ENCODE measurements at regions not wholly inside any gene's neighbourhood (a gene's known extent, or its start where the extent isn't known, plus 50 kb on each side); places are given as distances from the start of the nearest gene placed in this dataset.

DNA sequence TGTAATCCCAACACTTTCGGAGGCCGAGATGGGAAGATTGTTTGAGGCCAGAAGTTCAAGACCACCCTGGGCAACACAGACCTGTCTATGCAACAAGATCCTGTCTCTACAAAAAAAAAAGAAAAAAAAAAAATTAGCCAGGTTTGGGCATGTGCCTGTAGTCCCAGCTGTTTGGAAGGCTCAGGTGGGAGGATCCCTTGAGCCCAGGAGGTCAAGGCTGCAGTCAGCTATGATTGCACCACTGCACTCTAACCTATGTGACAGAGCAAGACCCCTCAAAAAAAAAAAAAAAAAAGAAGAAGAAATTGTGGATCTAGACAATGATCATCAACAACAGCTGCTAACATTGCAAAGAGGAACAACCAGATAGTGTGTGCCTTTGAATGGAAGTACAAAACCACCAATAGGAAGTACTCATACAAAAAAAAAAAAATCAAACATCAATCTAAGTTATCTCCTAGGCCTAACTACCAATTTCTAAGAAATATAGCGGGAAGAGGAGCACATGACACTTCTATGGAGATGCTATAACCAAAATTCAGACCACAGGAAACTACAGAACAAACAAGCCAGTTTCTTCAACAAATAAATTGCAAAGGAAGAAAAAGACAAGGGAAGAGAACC is 258.7 kb downstream of the MRTFB start:
- no peaks in the 10 kb centered on the region for H3K9me3 ChIP-seq (ENCODE audit: low read length)
- H3K27ac ChIP-seq (ENCODE audit: low read depth, low read length): no peak overlapping the region
- H3K4me3 ChIP-seq (ENCODE audit: low read depth in 1 of 2, low read length in 2 of 2): no peak overlapping the region
- H3K9ac ChIP-seq (ENCODE audit: low read length): no peak overlapping the region
- no peaks in the 10 kb centered on the region for H3K27me3 ChIP-seq (ENCODE audit: control insufficient read depth in 1 of 2, insufficient read depth in 2 of 2, low read length in 2 of 2)
- peaks cover 6% of the 10 kb centered on the region for H3K36me3 ChIP-seq (ENCODE audit: insufficient read depth, low read length)
- H3K4me1 ChIP-seq (ENCODE audit: insufficient read depth, low read length): peaks cover 9% of the 10 kb centered on the region

DNA sequence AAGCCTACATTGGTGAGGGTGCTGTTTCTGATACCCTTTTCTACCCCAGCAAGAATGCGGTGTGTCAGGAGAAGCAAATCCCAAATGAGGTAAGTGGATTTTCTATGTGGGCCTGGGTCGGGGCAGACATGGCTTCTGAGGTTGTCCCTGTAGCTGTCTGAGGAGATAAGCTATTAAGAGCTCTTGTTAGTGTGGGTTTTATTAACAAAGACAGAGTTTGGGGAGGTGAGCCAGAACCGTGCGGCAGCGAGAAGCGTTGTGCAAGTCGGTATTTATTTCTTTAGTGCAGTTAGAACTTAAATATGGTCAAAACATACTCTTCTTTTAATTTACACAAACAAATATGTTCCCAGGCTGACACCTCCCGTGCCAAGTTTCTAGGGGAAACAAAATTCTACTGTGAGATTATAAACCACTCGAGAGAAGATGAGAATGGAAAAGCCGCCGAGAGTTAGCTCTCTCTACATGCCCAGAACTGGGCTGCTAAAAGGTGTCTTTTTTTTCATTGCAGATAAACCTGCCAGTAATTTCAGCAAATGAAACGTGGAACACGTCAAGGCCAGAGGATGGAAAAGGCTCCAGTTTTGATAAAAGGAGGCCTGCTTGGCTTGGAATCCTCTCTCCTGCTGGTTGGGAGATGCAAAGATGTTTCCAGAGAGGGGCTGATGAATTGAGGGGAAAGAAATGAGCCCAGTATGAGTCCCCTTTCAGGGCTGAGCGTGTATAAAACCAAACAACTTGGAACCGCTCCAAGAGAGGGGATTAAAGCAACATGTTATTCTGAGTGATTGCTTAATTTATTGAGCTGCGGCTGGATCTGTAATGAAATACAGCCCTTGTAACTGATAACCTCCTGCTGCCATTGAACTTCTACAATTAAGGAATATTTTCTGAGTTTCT is 254.6 kb downstream of the MRTFB start:
- H3K4me3 ChIP-seq (ENCODE audit: low read depth in 1 of 2, low read length in 2 of 2): no peak overlapping the region
- H3K27me3 ChIP-seq (ENCODE audit: control insufficient read depth in 1 of 2, insufficient read depth in 2 of 2, low read length in 2 of 2): no peaks in the 10 kb centered on the region
- no peak overlapping the region for H3K27ac ChIP-seq (ENCODE audit: low read depth, low read length)
- H3K9me3 ChIP-seq (ENCODE audit: low read length): no peaks in the 10 kb centered on the region
- peaks cover 24% of the 10 kb centered on the region for H3K4me1 ChIP-seq (ENCODE audit: insufficient read depth, low read length)
- no peak overlapping the region for H3K9ac ChIP-seq (ENCODE audit: low read length)
- H3K36me3 ChIP-seq (ENCODE audit: insufficient read depth, low read length): peaks cover 6% of the 10 kb centered on the region

DNA sequence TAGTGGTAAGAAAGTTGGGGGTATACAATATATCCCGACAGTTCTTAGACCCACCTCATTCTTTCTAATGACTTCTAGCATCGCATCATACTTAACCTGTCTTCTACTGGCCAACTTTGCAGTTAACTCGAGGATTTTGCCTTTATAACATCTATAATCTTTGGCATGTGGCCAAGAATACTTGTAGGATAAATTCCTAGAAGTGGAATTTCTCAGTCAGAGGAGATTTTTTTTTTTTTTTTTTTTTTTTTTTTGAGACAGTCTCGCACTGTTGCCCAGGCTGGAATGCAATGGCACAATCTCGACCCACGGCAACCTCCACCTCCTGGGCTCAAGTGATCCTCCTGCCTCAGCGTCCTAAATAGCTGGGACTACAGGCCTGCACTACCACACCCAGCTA is 253.5 kb downstream of the MRTFB start:
- Histone ChIP-seq H3K27ac (ENCODE audit: low read depth, low read length) (no peak overlapping the region), H3K9me3 (ENCODE audit: low read length) (no peaks in the 10 kb centered on the region), H3K36me3 (ENCODE audit: insufficient read depth, low read length) (peaks cover 6% of the 10 kb centered on the region), H3K4me3 (ENCODE audit: low read depth in 1 of 2, low read length in 2 of 2) (no peak overlapping the region), H3K27me3 (ENCODE audit: control insufficient read depth in 1 of 2, insufficient read depth in 2 of 2, low read length in 2 of 2) (no peaks in the 10 kb centered on the region), H3K4me1 (ENCODE audit: insufficient read depth, low read length) (peaks cover 24% of the 10 kb centered on the region), H3K9ac (ENCODE audit: low read length) (no peak overlapping the region)

DNA sequence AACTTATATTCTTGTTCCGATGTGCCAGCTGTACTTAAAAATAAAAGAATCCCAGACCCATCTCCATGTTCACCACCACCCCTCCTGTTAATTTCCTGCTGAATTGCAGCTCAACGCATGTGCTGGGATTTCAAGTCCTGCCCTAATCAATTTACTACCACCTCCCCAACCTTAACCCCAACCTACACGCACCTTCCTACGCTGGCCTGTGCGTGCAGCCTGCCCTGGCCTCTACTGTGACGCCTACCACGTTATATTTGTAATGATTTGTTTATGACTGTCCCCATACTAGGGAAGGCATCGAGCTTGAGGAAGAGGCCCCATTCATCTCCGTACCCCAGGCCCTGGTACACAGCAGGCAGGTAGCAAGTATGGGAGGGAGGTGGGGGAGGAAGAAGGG is 251.1 kb downstream of the MRTFB start:
- no peaks in the 10 kb centered on the region for H3K36me3 ChIP-seq (ENCODE audit: insufficient read depth, low read length)
- H3K9ac ChIP-seq (ENCODE audit: low read length): no peak overlapping the region
- H3K4me3 ChIP-seq (ENCODE audit: low read depth in 1 of 2, low read length in 2 of 2): no peak overlapping the region
- no peaks in the 10 kb centered on the region for H3K27me3 ChIP-seq (ENCODE audit: control insufficient read depth in 1 of 2, insufficient read depth in 2 of 2, low read length in 2 of 2)
- H3K9me3 ChIP-seq (ENCODE audit: low read length): no peaks in the 10 kb centered on the region
- no peak overlapping the region for H3K27ac ChIP-seq (ENCODE audit: low read depth, low read length)
- H3K4me1 ChIP-seq (ENCODE audit: insufficient read depth, low read length): peaks cover 24% of the 10 kb centered on the region

DNA sequence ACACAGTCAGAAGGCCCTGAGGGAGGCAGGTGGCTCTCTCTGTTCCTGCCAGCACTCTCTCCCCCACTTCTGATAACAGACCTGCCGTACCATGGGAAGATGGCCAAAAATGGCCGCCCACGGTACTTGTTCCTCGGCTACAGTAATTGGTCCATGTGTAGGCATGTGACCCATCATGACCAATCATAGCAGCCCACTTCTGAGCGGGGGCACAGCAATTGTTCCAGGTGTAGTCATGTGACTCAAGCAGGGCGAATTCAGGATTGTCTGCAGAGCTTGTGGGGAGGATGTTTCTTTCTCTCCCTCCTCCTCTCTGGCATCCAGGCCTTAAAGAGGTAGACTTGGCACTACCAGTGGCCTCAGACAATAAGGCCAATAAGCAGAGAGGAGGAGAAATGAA is 250.4 kb downstream of the MRTFB start:
- Histone ChIP-seq H3K9ac (ENCODE audit: low read length) (no peak overlapping the region), H3K27me3 (ENCODE audit: control insufficient read depth in 1 of 2, insufficient read depth in 2 of 2, low read length in 2 of 2) (no peaks in the 10 kb centered on the region), H3K36me3 (ENCODE audit: insufficient read depth, low read length) (no peaks in the 10 kb centered on the region), H3K4me3 (ENCODE audit: low read depth in 1 of 2, low read length in 2 of 2) (no peak overlapping the region), H3K4me1 (ENCODE audit: insufficient read depth, low read length) (peaks cover 24% of the 10 kb centered on the region), H3K9me3 (ENCODE audit: low read length) (no peaks in the 10 kb centered on the region), H3K27ac (ENCODE audit: low read depth, low read length) (peak overlapping the region; percentile 6)

DNA sequence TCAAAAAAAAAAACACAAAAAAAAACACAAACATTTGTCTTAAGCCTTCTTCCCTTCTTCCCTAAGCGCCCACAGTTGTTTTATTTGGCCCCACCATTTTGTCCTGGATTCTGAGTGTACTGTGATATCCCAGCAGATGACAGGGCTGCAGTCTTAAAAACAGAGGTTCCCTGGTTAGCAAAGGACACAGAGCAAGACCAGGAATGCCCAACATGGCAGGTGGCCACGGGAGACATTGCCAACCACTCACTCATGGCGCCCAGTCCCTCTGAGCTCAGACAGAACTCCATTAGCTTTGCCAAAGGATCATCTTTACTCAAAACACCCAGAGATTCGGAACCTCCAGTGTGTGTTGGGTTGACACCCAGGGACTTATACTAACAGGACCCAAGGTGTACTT is 249.3 kb downstream of the MRTFB start:
- peaks cover 15% of the 10 kb centered on the region for H3K4me1 ChIP-seq (ENCODE audit: insufficient read depth, low read length)
- no peak overlapping the region for H3K9ac ChIP-seq (ENCODE audit: low read length)
- H3K4me3 ChIP-seq (ENCODE audit: low read depth in 1 of 2, low read length in 2 of 2): no peak overlapping the region
- no peaks in the 10 kb centered on the region for H3K27me3 ChIP-seq (ENCODE audit: control insufficient read depth in 1 of 2, insufficient read depth in 2 of 2, low read length in 2 of 2)
- H3K27ac ChIP-seq (ENCODE audit: low read depth, low read length): no peak overlapping the region
- H3K36me3 ChIP-seq (ENCODE audit: insufficient read depth, low read length): no peaks in the 10 kb centered on the region
- H3K9me3 ChIP-seq (ENCODE audit: low read length): no peaks in the 10 kb centered on the region
